ENCODE measurements at regions not wholly inside any gene's neighbourhood (a gene's known extent, or its start where the extent isn't known, plus 50 kb on each side); places are given as distances from the start of the nearest gene placed in this dataset.

- H3K4me3 ChIP-seq (ENCODE audit: low read depth, low read length) = no peak overlapping the region
- no peak for TF ChIP-seq CTCF (IDR thresholded peaks at IDR 0.05; ENCODE audit: low read depth, low read length, missing control alignments)
- no peak for DNase-seq (ENCODE audit: low read depth)
- in situ Hi-C loops (cut with HindIII; ENCODE audit: low sequenced_read_pairs) = no loop called here
These were observed 238.9 kb downstream of the ERMARD start for GRCh38 chr6:169990095-169991030.

GRCh38 chr6:169989594-169989993 lies 238.2 kb downstream of the ERMARD start:
- TF ChIP-seq CTCF (IDR thresholded peaks at IDR 0.05; ENCODE audit: low read depth, low read length, missing control alignments) = no peak
- in situ Hi-C loops (cut with HindIII; ENCODE audit: low sequenced_read_pairs) = no loop called here
- no peak overlapping the region for H3K4me3 ChIP-seq (ENCODE audit: low read depth, low read length)
- DNase-seq (ENCODE audit: low read depth) = no peak

GRCh38 chr6:169988769-169989550 lies 237.5 kb downstream of the ERMARD start:
- DNase-seq (ENCODE audit: low read depth) = no peak
- in situ Hi-C loops (cut with HindIII; ENCODE audit: low sequenced_read_pairs) = no loop called here
- TF ChIP-seq CTCF (IDR thresholded peaks at IDR 0.05; ENCODE audit: low read depth, low read length, missing control alignments) = no peak
- H3K4me3 ChIP-seq (ENCODE audit: low read depth, low read length) = no peak overlapping the region

- no peak for DNase-seq (ENCODE audit: low read depth)
- H3K4me3 ChIP-seq (ENCODE audit: low read depth, low read length) = no peak overlapping the region
- no peak for TF ChIP-seq CTCF (IDR thresholded peaks at IDR 0.05; ENCODE audit: low read depth, low read length, missing control alignments)
- in situ Hi-C loops (cut with HindIII; ENCODE audit: low sequenced_read_pairs) = no loop called here
These were observed 235.6 kb downstream of the ERMARD start for GRCh38 chr6:169986848-169987498.

GRCh38 chr6:169986171-169986847 lies 234.9 kb downstream of the ERMARD start:
- TF ChIP-seq CTCF (IDR thresholded peaks at IDR 0.05; ENCODE audit: low read depth, low read length, missing control alignments) = no peak
- no peak overlapping the region for H3K4me3 ChIP-seq (ENCODE audit: low read depth, low read length)
- in situ Hi-C loops (cut with HindIII; ENCODE audit: low sequenced_read_pairs) = no loop called here
- DNase-seq (ENCODE audit: low read depth) = no peak

Data from astrocyte of the cerebellum (primary cell).